KMS-11 (cell line): ENCODE measurements at regions not wholly inside any gene's neighbourhood (a gene's known extent, or its start where the extent isn't known, plus 50 kb on each side); places are given as distances from the start of the nearest gene placed in this dataset.

Source experiments
- H2AFZ ChIP-seq: fragments of 200-600 bp; sonication (generic); 2 replicates; pipeline ENCODE4 v1.6.1; 2016; ENCODE audit warnings: antibody characterized with exemption, mixed run types, low read depth
- H3K27ac ChIP-seq: fragments of 200-600 bp; sonication (generic); 2 replicates; pipeline ENCODE4 v1.6.1; 2016; ENCODE audit warnings: mild to moderate bottlenecking, mixed run types
- H3K27me3 ChIP-seq: fragments of 200-600 bp; sonication (generic); 2 replicates; pipeline ENCODE4 v1.6.1; 2017; ENCODE audit warnings: mild to moderate bottlenecking, low read depth, mixed run types, moderate library complexity; ENCODE audit not compliant: insufficient read depth
- H3K36me3 ChIP-seq: fragments of 200-600 bp; sonication (generic); 2 replicates; pipeline ENCODE4 v1.6.1; 2017; ENCODE audit warnings: mild to moderate bottlenecking, mixed run types; ENCODE audit not compliant: insufficient read depth
- H3K4me1 ChIP-seq: fragments of 200-600 bp; sonication (generic); 2 replicates; pipeline ENCODE4 v1.6.1; 2016; ENCODE audit warnings: mild to moderate bottlenecking, low read depth, mixed run types; ENCODE audit not compliant: poor library complexity, severe bottlenecking
- H3K4me2 ChIP-seq: fragments of 200-600 bp; sonication (generic); 2 replicates; pipeline ENCODE4 v1.7.0; 2016; ENCODE audit warnings: mild to moderate bottlenecking, mixed run types
- H3K4me3 ChIP-seq: fragments of 200-600 bp; sonication (generic); IDR thresholded peaks from 2 replicates; pipeline ENCODE4 v1.6.1; 2017; ENCODE audit warnings: low read depth, low read length, mixed read lengths; ENCODE audit not compliant: insufficient read depth
- H3K79me2 ChIP-seq: fragments of 200-600 bp; sonication (generic); 2 replicates; pipeline ENCODE4 v1.6.1; 2016; ENCODE audit warnings: low read depth, mixed run types; ENCODE audit not compliant: insufficient read depth
- H3K9ac ChIP-seq: fragments of 200-600 bp; sonication (generic); 2 replicates; pipeline ENCODE4 v1.6.1; 2016; ENCODE audit warnings: mild to moderate bottlenecking, mixed run types
- H4K20me1 ChIP-seq: fragments of 200-600 bp; sonication (generic); 2 replicates; pipeline ENCODE4 v1.6.1; 2016; ENCODE audit warnings: mild to moderate bottlenecking, mixed run types; ENCODE audit not compliant: insufficient read depth
- CTCF ChIP-seq: fragments of 200-600 bp; sonication (generic); conservative IDR thresholded peaks from 2 replicates; pipeline ENCODE4 v1.6.1; 2017; ENCODE audit warnings: low read depth, mild to moderate bottlenecking, antibody characterized with exemption, low read length, moderate library complexity, mixed read lengths

- no peak overlapping the region for H3K27ac ChIP-seq
- no peaks in the 10 kb centered on the region for H3K36me3 ChIP-seq
- no peak overlapping the region for H3K9ac ChIP-seq
- TF ChIP-seq CTCF, result no peak
- no peaks in the 10 kb centered on the region for H3K79me2 ChIP-seq
- peaks cover 23% of the 10 kb centered on the region for H3K4me1 ChIP-seq
- H3K4me3 ChIP-seq, result no peak overlapping the region
- no peaks in the 10 kb centered on the region for H3K27me3 ChIP-seq
- no peak overlapping the region for H3K4me2 ChIP-seq
- H2AFZ ChIP-seq, result no peak overlapping the region
- H4K20me1 ChIP-seq, result no peaks in the 10 kb centered on the region
Observed at GRCh38 chr16:79994418-79994817, 393.9 kb upstream of the MAF start.

GRCh38 chr16:79993629-79994209 is 393.2 kb upstream of the MAF start:
- Histone ChIP-seq H2AFZ (no peak overlapping the region), H3K27me3 (no peaks in the 10 kb centered on the region), H4K20me1 (no peaks in the 10 kb centered on the region), H3K9ac (no peak overlapping the region), H3K4me2 (no peak overlapping the region), H3K36me3 (no peaks in the 10 kb centered on the region), H3K79me2 (no peaks in the 10 kb centered on the region), H3K4me1 (peaks cover 16% of the 10 kb centered on the region), H3K27ac (no peak overlapping the region), H3K4me3 (no peak overlapping the region)
- no peak for TF ChIP-seq CTCF

GRCh38 chr16:79991969-79992368 is 391.4 kb upstream of the MAF start:
- no peak overlapping the region for H3K27ac ChIP-seq
- no peaks in the 10 kb centered on the region for H3K79me2 ChIP-seq
- no peak overlapping the region for H3K9ac ChIP-seq
- no peaks in the 10 kb centered on the region for H3K27me3 ChIP-seq
- no peak overlapping the region for H2AFZ ChIP-seq
- no peak overlapping the region for H3K4me3 ChIP-seq
- H4K20me1 ChIP-seq, result no peaks in the 10 kb centered on the region
- H3K36me3 ChIP-seq, result no peaks in the 10 kb centered on the region
- no peaks in the 10 kb centered on the region for H3K4me1 ChIP-seq
- TF ChIP-seq CTCF, result no peak
- H3K4me2 ChIP-seq, result no peak overlapping the region

- H3K27ac ChIP-seq, result no peak overlapping the region
- no peaks in the 10 kb centered on the region for H3K79me2 ChIP-seq
- no peak overlapping the region for H2AFZ ChIP-seq
- H3K9ac ChIP-seq, result no peak overlapping the region
- no peaks in the 10 kb centered on the region for H4K20me1 ChIP-seq
- TF ChIP-seq CTCF, result no peak
- no peaks in the 10 kb centered on the region for H3K36me3 ChIP-seq
- H3K4me3 ChIP-seq, result no peak overlapping the region
- H3K4me1 ChIP-seq, result no peaks in the 10 kb centered on the region
- H3K4me2 ChIP-seq, result no peak overlapping the region
- no peaks in the 10 kb centered on the region for H3K27me3 ChIP-seq
Observed at GRCh38 chr16:79988721-79989220, 388.2 kb upstream of the MAF start.
